Middle frontal gyrus (tissue), 1 donor: ENCODE measurements at regions not wholly inside any gene's neighbourhood (a gene's known extent, or its start where the extent isn't known, plus 50 kb on each side); places are given as distances from the start of the nearest gene placed in this dataset.

ENCODE experiments used
- DNase-seq: peaks from one replicate; pipeline ENCODE4 v3.0.0-alpha.2; 2015; ENCODE audit warnings: low spot score; ENCODE audit errors: extremely low spot score

DNA sequence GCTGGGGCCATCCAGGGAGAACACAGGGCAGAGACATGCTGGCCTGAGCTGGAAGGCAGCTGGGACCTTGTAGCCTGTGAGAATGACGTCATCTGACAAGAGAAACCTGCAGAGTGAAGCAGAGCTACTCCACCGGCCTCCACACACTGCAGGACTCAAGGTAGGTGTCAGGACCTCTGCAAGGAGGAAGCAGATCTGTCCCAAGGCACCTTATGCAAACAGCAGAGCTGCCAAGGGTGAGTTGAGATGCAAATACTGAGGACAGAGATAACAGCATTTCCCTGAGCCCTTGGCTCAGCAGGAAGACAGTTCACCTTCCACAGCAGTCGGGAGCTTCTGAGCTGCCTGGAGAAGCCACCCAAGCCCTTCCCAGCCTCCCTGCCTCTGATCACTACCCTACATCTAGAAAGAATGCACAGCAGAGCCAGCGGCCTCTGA is 51.9 kb upstream of the IGSF9B start:
- DNase-seq = no peak

DNA sequence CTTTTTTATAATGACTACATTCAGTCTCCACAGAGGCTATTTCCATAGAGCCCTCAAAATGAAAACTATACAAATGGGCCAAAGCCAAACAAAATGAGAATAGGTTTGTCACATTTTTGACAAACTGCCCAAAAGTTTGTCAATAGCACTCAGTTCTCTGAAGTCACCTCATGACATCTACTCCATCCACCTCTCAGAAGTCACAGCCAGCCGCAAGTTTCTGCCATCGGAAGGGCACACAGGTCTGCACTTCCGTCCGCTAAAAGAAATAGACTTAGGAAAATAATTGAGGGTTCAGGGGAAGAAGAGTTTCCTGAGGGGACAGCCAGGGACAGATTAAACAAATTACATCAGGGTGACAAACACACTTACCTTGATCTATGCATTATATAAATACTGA is 55.4 kb upstream of the JAM3 start:
- DNase-seq = no peak

DNA sequence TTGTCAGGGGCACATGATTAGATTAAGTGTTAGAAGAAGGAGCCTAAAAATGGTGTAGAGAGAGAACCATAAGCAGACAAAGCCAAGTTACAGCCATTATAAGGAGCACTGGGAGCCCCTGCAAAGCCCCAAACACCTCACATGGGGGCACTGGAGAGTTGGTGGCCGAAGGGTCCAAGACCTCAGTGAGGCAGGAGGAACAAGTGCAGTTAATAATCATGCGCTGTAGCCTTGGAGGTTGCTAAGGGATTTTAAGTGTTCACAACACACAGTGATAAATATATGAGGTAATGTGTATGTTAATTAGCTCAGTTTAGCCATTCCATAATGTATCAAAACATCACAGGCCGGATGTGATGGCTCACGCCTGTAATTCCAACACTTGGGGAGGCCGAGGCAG is 54.4 kb upstream of the JAM3 start:
- DNase-seq = no peak

DNA sequence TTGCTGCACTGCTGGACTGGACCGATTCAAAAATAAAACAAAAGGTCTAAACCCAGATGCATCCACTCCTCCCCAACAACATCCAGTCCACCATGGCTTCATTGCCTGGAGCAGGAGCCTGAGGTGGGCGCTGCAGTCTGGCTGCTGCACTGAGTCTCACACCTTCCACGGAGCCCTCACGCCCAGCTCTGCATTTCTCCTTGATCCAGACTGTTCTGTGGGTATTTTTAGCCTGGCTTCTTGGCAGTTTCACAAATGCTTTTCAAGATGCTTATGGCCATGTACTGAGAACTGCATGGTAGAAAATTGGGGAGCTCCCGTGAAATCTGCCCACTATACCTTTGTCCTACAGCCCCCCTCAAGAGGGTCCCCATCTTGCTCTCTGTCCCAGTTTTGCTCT is 53.3 kb upstream of the JAM3 start:
- peak; percentile 63 for DNase-seq

DNA sequence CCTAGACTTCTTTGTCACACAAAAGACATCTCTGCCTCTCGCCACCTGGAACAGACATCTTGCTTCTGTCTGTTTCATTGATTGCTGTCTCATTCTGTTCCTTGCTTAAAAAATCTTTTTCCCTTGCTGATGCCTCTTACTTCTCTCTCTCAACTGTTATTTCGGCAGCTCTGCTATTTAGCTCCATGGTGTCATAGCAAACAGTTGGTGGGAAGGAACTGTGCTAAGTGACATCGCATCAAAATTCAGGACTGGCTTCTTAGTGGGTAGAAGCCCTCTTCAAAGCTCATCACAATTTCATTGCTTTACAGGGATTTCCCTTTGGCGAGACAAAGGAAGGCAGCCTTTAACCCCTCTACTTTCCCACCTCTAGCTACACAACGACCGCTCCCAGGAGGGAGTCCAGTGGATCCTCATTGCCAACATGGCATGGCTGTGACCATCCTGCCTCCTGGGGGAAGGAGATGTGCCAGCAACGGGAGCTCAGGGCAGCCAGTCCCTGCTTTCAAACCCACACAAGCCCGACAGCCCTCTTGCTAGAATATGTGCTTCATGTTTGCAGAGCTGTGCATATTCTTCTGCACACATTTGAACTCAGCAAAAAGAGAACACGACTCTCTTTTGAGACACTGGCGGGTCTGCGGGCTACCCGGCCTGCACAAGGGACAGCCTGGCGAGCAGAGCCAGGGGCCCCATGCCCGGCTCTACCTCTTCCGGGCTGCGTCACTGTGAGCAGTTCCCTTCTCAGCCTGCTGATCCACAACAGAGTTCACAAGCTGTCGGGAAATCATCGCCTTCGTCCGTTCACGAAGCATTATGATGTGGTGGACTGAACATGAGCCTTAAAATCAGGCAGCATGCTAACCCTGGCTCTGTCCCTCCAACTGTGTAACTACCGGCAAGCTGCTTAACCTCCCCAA is 51.1 kb upstream of the JAM3 start:
- DNase-seq = no peak
